HG03432 (cell line): ENCODE measurements at regions not wholly inside any gene's neighbourhood (a gene's known extent, or its start where the extent isn't known, plus 50 kb on each side); places are given as distances from the start of the nearest gene placed in this dataset.
A peak's percentile ranks its signal among the peaks of the same experiment; 100 is the strongest.

Experiments
- ATAC-seq: cut with Tn5 transposase; IDR thresholded peaks from one replicate; pipeline ENCODE4 v1.9.1; 2021; ENCODE audit warnings: mild to moderate bottlenecking, moderate library complexity; ENCODE audit not compliant: unreplicated experiment

GRCh38 chr1:105684714-105685113 lies 1371.8 kb upstream of the PRMT6 start:
- ATAC-seq = no peak

DNA sequence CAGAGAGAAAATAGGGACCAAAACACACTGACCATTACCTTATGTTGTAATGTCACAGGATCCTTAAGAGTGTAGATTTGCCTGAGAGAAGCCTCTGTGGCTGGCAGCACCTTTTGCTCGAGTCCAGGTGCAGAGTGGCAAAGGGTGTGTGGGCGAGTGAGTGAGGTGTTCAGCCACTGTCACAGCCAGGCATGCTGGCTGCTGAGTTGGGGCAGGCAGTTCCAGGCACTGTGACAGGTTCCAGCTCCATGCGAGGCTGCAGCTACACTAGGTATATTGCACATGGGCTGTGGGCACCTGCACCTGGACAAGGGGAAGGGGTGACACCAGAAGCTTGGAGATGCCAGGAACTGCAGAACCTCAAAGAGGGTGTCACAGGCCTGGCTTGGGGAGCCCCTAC lies 1370.4 kb upstream of the PRMT6 start:
- ATAC-seq = no peak

- ATAC-seq = no peak
Measured at GRCh38 chr1:105686874-105687690, 1369.4 kb upstream of the PRMT6 start.

DNA sequence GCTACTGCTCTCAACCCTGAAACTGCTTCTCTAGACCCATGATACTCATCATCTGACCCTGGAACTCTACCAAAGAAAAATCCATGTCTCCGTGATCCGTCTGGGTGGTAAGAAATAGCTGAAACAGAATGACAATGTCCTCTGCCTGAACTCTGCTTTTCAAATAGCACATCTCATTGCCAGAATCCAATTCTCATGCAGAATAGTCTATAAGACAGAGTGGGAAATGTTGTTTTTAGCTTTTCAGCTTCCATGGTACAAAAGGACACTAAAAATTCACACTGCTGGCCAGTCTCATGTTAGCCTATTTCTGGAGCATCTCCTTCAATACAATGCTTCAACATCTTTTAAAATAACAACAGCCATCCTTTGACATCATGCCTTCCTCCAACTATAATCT lies 1355.8 kb upstream of the PRMT6 start:
- ATAC-seq = no peak

- no peak for ATAC-seq
Measured at GRCh38 chr1:105724286-105724685, 1332.2 kb upstream of the PRMT6 start.

DNA sequence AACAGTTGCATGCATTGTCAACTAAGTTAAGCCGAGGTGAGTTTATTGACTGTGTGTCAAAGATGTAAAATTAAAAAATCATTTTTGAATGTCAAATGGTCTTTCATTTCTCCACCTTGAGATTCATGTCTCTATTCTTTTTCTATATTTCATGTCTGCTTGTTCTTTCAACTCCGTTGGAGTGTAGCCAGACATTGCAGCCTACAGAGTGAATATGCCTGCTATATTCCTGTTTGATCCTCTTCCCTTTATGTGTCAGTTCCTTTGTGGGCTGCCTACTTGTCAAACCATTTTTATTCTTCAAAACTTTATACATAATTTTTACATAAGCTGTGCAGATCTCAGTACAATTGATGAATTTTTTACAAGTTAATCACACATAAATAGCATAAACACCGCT lies 1325.8 kb upstream of the PRMT6 start:
- no peak for ATAC-seq

- no peak for ATAC-seq
Measured at GRCh38 chr1:105736349-105736748, 1320.1 kb upstream of the PRMT6 start.

- ATAC-seq = no peak
Measured at GRCh38 chr1:105779727-105780126, 1276.7 kb upstream of the PRMT6 start.

GRCh38 chr1:105785021-105785420 lies 1271.5 kb upstream of the PRMT6 start:
- ATAC-seq = no peak

- ATAC-seq = peak; percentile 83
Measured at GRCh38 chr1:105793536-105794146, 1262.8 kb upstream of the PRMT6 start.

DNA sequence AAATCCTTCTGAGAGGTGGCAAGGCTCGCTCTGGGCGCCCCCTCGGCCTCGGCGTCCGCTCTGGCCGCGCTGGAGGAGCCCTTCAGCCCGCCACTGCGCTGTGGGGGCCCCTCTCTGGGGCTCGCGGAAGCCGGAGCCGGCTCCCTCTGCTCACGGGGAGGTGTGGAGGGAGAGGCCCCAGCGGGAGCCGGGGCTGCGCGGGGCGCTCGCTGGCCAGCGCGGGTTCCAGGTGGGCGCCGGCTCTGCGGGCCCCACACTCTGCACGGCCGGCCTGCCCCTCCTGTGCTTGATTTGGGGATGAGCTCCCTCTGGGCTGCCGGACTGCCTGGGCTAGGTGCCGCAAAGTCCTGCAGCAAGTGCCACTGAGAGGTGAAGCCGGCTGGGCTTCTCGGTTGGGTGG lies 1260.7 kb upstream of the PRMT6 start:
- ATAC-seq = no peak

DNA sequence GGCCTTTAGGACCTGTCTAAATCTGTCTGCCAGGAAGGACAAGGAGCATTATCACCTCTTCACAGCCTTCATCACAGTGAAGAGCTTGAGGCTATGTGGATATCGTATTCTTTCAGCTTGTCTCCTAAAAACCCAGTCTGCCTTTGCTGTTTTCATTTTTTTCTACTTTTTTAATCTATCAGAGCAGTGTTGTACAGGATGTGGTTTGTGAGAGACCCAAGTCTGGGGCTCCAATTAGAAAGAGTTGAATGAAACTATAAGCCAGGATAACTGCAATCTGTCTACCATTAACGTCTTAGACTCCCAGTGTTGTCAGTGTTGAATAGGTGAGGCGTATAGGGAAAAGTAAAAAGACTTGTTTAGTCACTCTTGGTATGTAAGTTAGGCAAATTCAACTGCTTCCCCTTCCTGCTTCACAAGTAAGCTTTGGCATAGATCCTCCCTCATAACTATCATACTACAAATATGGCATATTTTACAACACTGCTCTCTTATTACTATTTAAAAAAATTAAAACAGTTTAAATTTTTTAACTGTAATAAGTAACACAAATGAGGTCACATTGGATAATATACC lies 1225.8 kb upstream of the PRMT6 start:
- ATAC-seq = no peak

- no peak for ATAC-seq
Measured at GRCh38 chr1:105838071-105838470, 1218.4 kb upstream of the PRMT6 start.

- ATAC-seq = no peak
Measured at GRCh38 chr1:105865546-105865945, 1190.9 kb upstream of the PRMT6 start.

DNA sequence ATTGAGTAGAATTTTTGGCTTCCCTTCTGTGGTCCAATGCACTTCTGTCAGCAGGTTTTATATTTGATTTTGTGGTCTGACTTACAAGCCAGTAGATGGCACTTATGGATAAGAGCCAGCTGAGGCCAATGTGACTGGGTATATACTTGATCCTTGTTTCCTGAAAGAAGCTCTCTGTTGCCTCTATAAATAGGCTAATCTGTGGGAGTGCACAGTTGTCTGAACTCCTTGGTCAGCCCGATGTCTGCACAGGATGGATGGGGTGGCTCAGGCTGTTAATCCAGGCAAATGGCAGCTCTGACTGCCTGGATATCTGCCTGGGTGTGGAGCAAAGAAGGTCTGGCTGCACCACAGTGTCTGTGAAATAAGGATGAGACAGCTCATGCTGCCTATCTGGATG lies 1183.7 kb upstream of the PRMT6 start:
- ATAC-seq = no peak

DNA sequence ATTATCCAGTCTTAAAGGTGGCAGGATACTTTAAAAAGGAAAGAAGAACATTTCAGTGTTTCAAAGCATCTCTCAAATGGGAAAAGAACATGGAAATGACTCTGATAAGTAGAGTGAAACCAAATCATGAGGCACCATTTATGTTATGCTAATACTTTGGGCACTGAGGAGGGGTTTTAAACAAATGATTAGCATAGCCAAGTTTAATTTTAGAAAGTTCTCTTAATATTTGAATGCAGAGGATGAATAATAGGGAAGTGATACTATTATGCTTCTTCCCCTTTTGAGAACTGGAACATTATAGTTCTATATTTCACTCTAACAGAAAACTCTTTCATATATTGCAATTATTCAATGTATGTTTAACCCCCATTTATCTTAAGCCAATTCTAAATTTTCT lies 1181.9 kb upstream of the PRMT6 start:
- ATAC-seq = peak; percentile 89

DNA sequence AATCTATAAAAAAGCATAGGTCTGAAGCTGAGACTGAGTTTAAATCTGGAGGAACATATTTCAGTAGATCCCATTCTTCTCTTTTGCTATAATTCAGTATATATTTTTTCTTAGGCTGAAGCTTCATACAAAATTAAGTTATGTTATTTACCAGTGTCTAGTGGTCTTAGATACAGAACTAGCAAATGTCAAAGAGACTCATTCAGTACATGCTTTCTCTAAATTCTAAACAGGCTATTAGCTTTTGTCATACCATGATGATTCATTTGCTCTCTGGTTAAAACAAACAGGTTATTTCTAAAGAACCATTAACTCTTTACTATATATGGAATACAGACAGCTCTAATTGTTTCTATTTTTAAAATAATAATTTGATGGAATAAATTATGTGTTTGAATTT lies 1170.2 kb upstream of the PRMT6 start:
- ATAC-seq = no peak

DNA sequence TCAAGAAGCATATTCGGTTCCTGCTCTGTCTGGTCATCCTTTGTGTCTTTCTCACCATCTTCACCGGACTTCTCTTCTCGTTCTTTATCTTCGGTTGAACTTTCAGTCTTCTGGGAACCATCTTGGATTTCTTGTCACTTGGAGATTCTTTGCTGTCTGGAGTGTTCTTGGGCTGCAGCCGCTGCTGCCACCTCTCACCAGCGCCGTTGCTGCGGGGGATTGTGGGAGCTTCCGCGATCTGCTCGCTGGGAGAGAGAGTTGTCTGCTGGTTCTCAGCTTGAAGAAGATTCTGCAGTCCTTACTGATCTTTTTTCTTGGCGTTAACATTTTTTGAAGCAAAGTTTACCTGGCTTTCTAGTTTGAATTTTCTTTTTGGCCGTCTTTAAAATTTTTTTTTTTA lies 1165.2 kb upstream of the PRMT6 start:
- no peak for ATAC-seq

- ATAC-seq = no peak
Measured at GRCh38 chr1:105894006-105894405, 1162.5 kb upstream of the PRMT6 start.

DNA sequence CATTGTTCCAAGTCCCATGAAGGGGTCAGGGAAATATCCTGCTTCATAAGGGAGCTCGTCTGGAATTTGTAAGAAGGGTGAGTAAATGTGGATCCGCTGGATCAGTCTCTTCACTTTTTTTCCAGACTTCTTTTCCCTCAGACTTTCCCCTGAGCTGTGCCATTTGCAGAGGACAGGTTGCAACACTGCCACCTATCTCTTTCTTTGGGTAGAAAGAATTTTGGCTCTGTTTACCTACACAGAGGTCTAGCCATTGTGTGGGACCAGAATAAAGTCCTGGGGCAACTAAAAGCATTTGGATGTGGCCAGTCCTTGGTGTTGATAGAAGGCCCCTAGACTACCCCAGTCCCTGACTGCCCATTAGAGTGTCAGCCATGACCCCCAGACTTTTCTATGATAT lies 1146.7 kb upstream of the PRMT6 start:
- no peak for ATAC-seq

DNA sequence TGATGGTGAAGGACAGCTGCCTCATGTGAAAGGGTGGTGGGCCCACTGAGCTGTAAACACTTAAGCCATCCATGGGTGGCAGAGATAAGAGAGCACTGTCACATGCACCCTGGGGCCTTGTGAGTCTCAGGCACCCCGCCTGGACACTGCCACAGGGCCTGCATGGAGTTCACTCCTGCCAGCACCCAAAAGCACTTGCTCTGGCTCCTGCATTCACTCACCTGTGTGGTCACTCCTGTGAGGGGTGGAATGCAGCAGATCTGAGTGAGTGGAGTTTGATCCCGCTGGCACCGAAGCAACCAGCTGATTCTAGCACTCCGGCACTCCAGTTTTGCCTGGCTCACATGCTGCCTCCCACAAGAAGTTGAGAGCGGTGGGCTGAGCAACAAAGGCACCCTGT lies 1142.1 kb upstream of the PRMT6 start:
- no peak for ATAC-seq

- ATAC-seq = no peak
Measured at GRCh38 chr1:105934806-105935205, 1121.7 kb upstream of the PRMT6 start.
